ENCODE measurements at regions not wholly inside any gene's neighbourhood (a gene's known extent, or its start where the extent isn't known, plus 50 kb on each side); places are given as distances from the start of the nearest gene placed in this dataset.

- TF ChIP-seq CTCF (IDR thresholded peaks at IDR 0.05) (no peak), EP300 (IDR thresholded peaks at IDR 0.05) (no peak), POLR2A (IDR thresholded peaks at IDR 0.05) (no peak)
These were observed 61.2 kb upstream of the TRABD2B start for GRCh38 chr1:48058135-48059025.
